GM21717 (cell line): ENCODE measurements at regions not wholly inside any gene's neighbourhood (a gene's known extent, or its start where the extent isn't known, plus 50 kb on each side); places are given as distances from the start of the nearest gene placed in this dataset.

Experiments used
- ATAC-seq: cut with Tn5 transposase; IDR thresholded peaks from one replicate; pipeline ENCODE4 v1.9.1; 2021; ENCODE audit warnings: mild to moderate bottlenecking, moderate library complexity; ENCODE audit not compliant: unreplicated experiment

GRCh38 chr1:75984781-75985180 is 52.6 kb upstream of the ASB17 start:
- ATAC-seq, result no peak

GRCh38 chr1:75985827-75986226 is 53.6 kb upstream of the ASB17 start:
- peak; percentile 81 for ATAC-seq

GRCh38 chr1:75986478-75986877 is 54.3 kb upstream of the ASB17 start:
- no peak for ATAC-seq

- ATAC-seq, result no peak
Measured at GRCh38 chr1:75989121-75989520, 56.9 kb upstream of the ASB17 start.

GRCh38 chr1:75990686-75991085 is 58.5 kb upstream of the ASB17 start:
- no peak for ATAC-seq

- ATAC-seq, result peak; percentile 88
Measured at GRCh38 chr1:75991497-75992114, 59.4 kb upstream of the ASB17 start.

GRCh38 chr1:75992312-75992711 is 60.1 kb upstream of the ASB17 start:
- no peak for ATAC-seq

- ATAC-seq, result no peak
Measured at GRCh38 chr1:75993661-75994060, 61.5 kb upstream of the ASB17 start.

GRCh38 chr1:75996196-75996595 is 64.0 kb upstream of the ASB17 start:
- no peak for ATAC-seq

GRCh38 chr1:75999034-75999433 is 66.8 kb upstream of the ASB17 start:
- no peak for ATAC-seq

- ATAC-seq, result no peak
Measured at GRCh38 chr1:76003946-76004345, 70.6 kb upstream of the ST6GALNAC3 start.

- ATAC-seq, result no peak
Measured at GRCh38 chr1:76005765-76006164, 68.8 kb upstream of the ST6GALNAC3 start.

GRCh38 chr1:76006234-76006633 is 68.3 kb upstream of the ST6GALNAC3 start:
- ATAC-seq, result no peak

GRCh38 chr1:76010802-76011201 is 63.7 kb upstream of the ST6GALNAC3 start:
- ATAC-seq, result no peak

GRCh38 chr1:76012341-76013205 is 62.0 kb upstream of the ST6GALNAC3 start:
- ATAC-seq, result no peak

- no peak for ATAC-seq
Measured at GRCh38 chr1:76013206-76013581, 61.4 kb upstream of the ST6GALNAC3 start.

- no peak for ATAC-seq
Measured at GRCh38 chr1:76015478-76016103, 59.0 kb upstream of the ST6GALNAC3 start.

- ATAC-seq, result no peak
Measured at GRCh38 chr1:76018045-76018444, 56.5 kb upstream of the ST6GALNAC3 start.

GRCh38 chr1:76021846-76022245 is 52.7 kb upstream of the ST6GALNAC3 start:
- no peak for ATAC-seq

- ATAC-seq, result no peak
Measured at GRCh38 chr1:76023669-76024435, 50.7 kb upstream of the ST6GALNAC3 start.
